ENCODE measurements at regions not wholly inside any gene's neighbourhood (a gene's known extent, or its start where the extent isn't known, plus 50 kb on each side); places are given as distances from the start of the nearest gene placed in this dataset.

GRCh38 chr16:35192993-35193392 is 1733.6 kb downstream of the TP53TG3F start:
- TF ChIP-seq CTCF (conservative IDR thresholded peaks at IDR 0.05; ENCODE audit: low read depth, low read length) (no peak), EZH2 (IDR thresholded peaks at IDR 0.05; ENCODE audit: low read length, unreplicated experiment) (no peak)

Data from PC-3 (cell line).